Type B pancreatic cell (in vitro differentiated cells): ENCODE measurements at regions not wholly inside any gene's neighbourhood (a gene's known extent, or its start where the extent isn't known, plus 50 kb on each side); places are given as distances from the start of the nearest gene placed in this dataset.

Experiments
- DNase-seq: peaks from one replicate; pipeline ENCODE4 v3.0.0; 2021; ENCODE audit warnings: mixed read lengths; ENCODE audit not compliant: unreplicated experiment; ENCODE audit errors: extremely low spot score
- H3K27ac Mint-ChIP-seq: 2 replicates; pipeline ENCODE4 v1.8.0; 2021; ENCODE audit warnings: mild to moderate bottlenecking, mixed read lengths
- H3K27me3 Mint-ChIP-seq: 2 replicates; pipeline ENCODE4 v1.8.0; 2021; ENCODE audit warnings: mixed read lengths
- H3K36me3 Mint-ChIP-seq: 2 replicates; pipeline ENCODE4 v1.8.0; 2021; ENCODE audit warnings: mixed read lengths
- H3K4me1 Mint-ChIP-seq: one replicate; pipeline ENCODE4 v1.8.0; 2021; ENCODE audit warnings: mixed read lengths; ENCODE audit not compliant: unreplicated experiment
- H3K4me3 Mint-ChIP-seq: 2 replicates; pipeline ENCODE4 v1.8.0; 2021; ENCODE audit warnings: mild to moderate bottlenecking, mixed read lengths
- H3K9me3 Mint-ChIP-seq: 2 replicates; pipeline ENCODE4 v1.8.0; 2021; ENCODE audit warnings: mixed read lengths
- TF ChIP-seq, protein P1 (sequence below): fragments of 200-600 bp; sonication (generic); conservative IDR thresholded peaks from 2 replicates; pipeline ENCODE4 v1.5.0; 2021; ENCODE audit warnings: antibody characterized with exemption, mild to moderate bottlenecking

DNA sequence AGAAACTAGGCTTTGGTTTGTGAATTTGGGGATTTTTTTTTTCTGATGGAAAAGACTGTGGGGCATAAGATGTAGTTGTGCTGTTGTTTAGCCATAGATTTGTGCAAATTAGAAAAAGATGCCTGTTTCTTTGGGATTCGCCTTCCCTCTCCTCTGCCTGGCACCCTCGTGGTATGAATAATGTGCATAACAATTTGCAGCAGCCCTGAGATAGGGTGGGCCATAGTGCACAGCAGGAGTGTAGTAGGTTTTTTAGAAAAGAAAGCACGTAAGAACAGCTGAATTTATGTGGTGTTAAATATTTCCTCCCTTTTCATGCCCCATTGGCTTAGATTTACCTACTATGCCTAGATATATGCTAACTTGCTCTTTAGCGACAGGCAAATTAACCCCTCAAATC, 158.9 kb downstream of the PTGER3 start:
- H3K27ac Mint-ChIP-seq, result no peak overlapping the region
- no peak for DNase-seq
- H3K4me1 Mint-ChIP-seq, result peaks cover 3% of the 10 kb centered on the region
- H3K36me3 Mint-ChIP-seq, result no peaks in the 10 kb centered on the region
- H3K4me3 Mint-ChIP-seq, result no peak overlapping the region
- TF ChIP-seq, protein P1, sequence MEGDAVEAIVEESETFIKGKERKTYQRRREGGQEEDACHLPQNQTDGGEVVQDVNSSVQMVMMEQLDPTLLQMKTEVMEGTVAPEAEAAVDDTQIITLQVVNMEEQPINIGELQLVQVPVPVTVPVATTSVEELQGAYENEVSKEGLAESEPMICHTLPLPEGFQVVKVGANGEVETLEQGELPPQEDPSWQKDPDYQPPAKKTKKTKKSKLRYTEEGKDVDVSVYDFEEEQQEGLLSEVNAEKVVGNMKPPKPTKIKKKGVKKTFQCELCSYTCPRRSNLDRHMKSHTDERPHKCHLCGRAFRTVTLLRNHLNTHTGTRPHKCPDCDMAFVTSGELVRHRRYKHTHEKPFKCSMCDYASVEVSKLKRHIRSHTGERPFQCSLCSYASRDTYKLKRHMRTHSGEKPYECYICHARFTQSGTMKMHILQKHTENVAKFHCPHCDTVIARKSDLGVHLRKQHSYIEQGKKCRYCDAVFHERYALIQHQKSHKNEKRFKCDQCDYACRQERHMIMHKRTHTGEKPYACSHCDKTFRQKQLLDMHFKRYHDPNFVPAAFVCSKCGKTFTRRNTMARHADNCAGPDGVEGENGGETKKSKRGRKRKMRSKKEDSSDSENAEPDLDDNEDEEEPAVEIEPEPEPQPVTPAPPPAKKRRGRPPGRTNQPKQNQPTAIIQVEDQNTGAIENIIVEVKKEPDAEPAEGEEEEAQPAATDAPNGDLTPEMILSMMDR, result no peak
- peaks cover 4% of the 10 kb centered on the region for H3K27me3 Mint-ChIP-seq
- no peaks in the 10 kb centered on the region for H3K9me3 Mint-ChIP-seq

DNA sequence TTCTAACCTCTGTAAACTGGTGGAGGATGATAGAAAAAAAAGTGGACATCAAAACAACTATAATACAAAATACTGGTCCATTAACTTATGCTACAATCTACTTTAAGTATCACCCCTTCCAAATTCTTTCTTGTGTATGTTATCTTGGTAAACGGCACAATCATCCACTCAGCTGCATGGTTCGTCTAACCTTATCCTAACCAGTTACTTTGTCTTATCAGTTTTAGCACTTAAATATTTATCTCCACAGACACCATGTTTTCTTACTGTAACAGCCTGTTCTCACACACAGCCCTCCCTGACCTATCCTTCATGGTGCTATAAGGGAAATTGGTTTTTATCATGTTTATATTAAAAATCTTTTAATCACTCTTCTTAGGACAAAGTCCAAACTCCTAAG, 157.2 kb downstream of the PTGER3 start:
- TF ChIP-seq, protein P1, result no peak
- Mint-ChIP-seq H3K27me3 (peaks cover 4% of the 10 kb centered on the region), H3K4me1 (peaks cover 3% of the 10 kb centered on the region), H3K27ac (no peak overlapping the region), H3K36me3 (no peaks in the 10 kb centered on the region), H3K9me3 (no peaks in the 10 kb centered on the region), H3K4me3 (no peak overlapping the region)
- DNase-seq, result no peak

DNA sequence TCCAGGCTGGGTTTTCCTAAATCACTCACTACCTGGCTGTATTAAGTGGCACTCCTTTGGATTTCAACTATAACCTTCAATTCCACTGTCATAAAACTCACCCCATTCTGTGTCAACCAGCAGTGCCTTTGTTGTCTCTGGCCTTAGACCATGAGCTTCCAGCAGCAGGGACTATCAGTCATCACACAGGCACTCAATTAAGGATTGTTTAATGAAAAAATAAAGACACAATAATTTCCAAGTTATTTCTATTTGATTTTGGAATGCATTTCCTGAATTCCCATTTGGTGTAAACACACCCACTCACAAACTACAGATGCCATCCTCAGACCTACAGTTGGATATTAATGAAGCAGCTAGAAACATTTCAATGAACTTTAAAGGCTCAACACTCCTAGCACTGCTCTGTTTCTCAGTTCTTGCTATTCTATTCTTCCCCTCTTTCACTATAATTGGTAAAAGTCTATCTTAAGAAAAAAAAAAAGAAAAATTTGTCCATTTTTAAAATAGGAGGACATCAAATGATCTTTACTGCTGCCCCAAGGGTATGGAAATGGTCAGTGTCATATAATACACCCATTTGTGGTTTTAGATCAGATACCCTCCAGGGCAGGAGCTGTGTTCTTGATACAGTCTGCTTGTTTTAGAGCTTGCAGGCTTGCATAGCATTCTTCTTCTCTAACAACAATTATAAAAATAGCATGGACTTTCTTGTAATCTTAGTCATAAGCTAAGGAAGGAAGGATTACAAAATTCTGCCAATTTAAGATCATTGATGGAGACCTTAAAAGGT, 156.4 kb downstream of the PTGER3 start:
- Mint-ChIP-seq H3K9me3 (no peaks in the 10 kb centered on the region), H3K27me3 (peaks cover 10% of the 10 kb centered on the region), H3K4me1 (peaks cover 3% of the 10 kb centered on the region), H3K36me3 (no peaks in the 10 kb centered on the region), H3K4me3 (no peak overlapping the region), H3K27ac (no peak overlapping the region)
- TF ChIP-seq, protein P1, result no peak
- DNase-seq, result no peak

DNA sequence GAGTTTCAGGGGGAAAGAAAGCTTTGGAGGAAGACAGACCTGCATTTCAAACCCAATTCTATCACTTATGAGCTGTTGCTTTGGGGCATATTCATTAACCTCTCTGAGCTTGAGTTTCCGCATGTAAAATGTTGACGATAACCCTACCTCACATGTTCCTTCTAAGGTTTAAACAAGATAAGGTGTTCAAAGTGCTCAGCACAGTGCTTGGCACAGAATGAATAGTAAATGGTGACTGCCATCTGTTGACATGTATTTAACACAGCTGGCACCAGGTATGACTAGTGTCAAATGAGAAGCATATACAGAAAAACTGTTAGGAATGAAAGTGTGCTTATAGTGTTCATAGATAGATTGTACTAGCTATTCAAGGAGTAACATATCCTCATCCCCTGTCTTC, 155.5 kb downstream of the PTGER3 start:
- H3K27me3 Mint-ChIP-seq, result peaks cover 6% of the 10 kb centered on the region
- TF ChIP-seq, protein P1, result no peak
- no peaks in the 10 kb centered on the region for H3K9me3 Mint-ChIP-seq
- no peak for DNase-seq
- no peaks in the 10 kb centered on the region for H3K36me3 Mint-ChIP-seq
- no peak overlapping the region for H3K27ac Mint-ChIP-seq
- peaks cover 3% of the 10 kb centered on the region for H3K4me1 Mint-ChIP-seq
- no peak overlapping the region for H3K4me3 Mint-ChIP-seq

DNA sequence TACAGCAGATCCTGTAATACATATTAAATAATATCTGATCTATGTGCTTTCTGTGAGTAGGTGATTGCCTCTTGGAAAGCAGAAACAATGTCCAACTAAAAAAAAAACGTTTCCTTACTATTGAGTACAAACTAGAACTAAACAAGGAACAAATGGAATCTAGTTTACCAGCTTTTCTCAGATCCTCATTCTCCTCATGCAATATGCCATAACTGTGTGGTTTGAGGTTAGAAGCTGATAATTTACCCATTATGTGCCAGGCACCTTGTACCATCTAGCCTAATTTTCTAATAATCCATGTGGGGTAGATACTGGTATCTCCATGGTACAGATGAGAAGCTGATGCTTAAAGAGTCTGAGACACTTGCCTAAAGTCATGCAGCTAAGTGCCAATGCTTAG, 154.7 kb downstream of the PTGER3 start:
- no peak overlapping the region for H3K4me3 Mint-ChIP-seq
- TF ChIP-seq, protein P1, result no peak
- H3K9me3 Mint-ChIP-seq, result no peaks in the 10 kb centered on the region
- H3K36me3 Mint-ChIP-seq, result no peaks in the 10 kb centered on the region
- H3K4me1 Mint-ChIP-seq, result peaks cover 1% of the 10 kb centered on the region
- no peak overlapping the region for H3K27ac Mint-ChIP-seq
- DNase-seq, result no peak
- peaks cover 11% of the 10 kb centered on the region for H3K27me3 Mint-ChIP-seq

DNA sequence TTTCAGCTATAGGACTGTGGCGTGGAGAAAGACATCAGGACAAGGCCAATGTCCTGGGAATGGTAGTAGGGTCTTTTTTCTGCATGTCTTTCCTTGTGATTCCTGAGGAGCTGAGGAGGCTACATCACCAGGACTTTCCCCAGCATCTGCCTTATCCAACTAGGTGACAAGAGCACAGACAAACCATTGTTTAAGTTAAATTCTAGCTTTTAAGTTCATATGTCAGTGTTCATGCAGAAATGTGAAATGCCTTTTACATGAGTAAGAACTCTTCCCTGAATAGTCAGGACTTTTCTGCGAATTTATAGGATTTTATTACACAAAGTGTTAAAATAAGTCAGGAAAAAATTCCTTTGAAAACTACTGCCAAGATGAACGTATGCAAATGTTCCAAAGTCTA, 154.2 kb downstream of the PTGER3 start:
- Mint-ChIP-seq H3K27ac (no peak overlapping the region), H3K4me3 (no peak overlapping the region), H3K27me3 (peaks cover 15% of the 10 kb centered on the region), H3K9me3 (no peaks in the 10 kb centered on the region), H3K36me3 (no peaks in the 10 kb centered on the region), H3K4me1 (no peaks in the 10 kb centered on the region)
- TF ChIP-seq, protein P1, result no peak
- DNase-seq, result no peak
